ENCODE measurements at regions not wholly inside any gene's neighbourhood (a gene's known extent, or its start where the extent isn't known, plus 50 kb on each side); places are given as distances from the start of the nearest gene placed in this dataset.

- TF ChIP-seq PHF8 (conservative IDR thresholded peaks at IDR 0.05; ENCODE audit: low read depth, low read length) (no peak), GABPA (IDR thresholded peaks at IDR 0.05; ENCODE audit: borderline replicate concordance, insufficient read depth, low read length) (no peak), CHD1 (IDR thresholded peaks at IDR 0.05; ENCODE audit: low read depth, low read length) (no peak), FOSL1 (IDR thresholded peaks at IDR 0.05; ENCODE audit: insufficient read depth, low read depth, low read length) (no peak), SRF (IDR thresholded peaks at IDR 0.05; ENCODE audit: low read depth, low read length) (no peak)
- TF ChIP-seq, protein P1, sequence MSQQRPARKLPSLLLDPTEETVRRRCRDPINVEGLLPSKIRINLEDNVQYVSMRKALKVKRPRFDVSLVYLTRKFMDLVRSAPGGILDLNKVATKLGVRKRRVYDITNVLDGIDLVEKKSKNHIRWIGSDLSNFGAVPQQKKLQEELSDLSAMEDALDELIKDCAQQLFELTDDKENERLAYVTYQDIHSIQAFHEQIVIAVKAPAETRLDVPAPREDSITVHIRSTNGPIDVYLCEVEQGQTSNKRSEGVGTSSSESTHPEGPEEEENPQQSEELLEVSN (IDR thresholded peaks at IDR 0.05): no peak
These were observed 297.0 kb downstream of the HNRNPD start (continued) for GRCh38 chr4:82076809-82077208.

Measured in H1 (cell line).